ENCODE measurements at regions not wholly inside any gene's neighbourhood (a gene's known extent, or its start where the extent isn't known, plus 50 kb on each side); places are given as distances from the start of the nearest gene placed in this dataset.
"Not testable (repeated sequence)": the region's sequence is repeated elsewhere in the genome, so short reads cannot be mapped to it uniquely, and the experiment has no call there.

- H3K4me1 ChIP-seq (ENCODE audit: insufficient read depth, low read length), result peaks cover 7% of the 10 kb centered on the region
- H3K36me3 ChIP-seq (ENCODE audit: insufficient read depth, low read depth, low read length), result no peaks in the 10 kb centered on the region
- H3K9me3 ChIP-seq (ENCODE audit: insufficient read depth, low read depth, low read length), result no peaks in the 10 kb centered on the region
- no peaks in the 10 kb centered on the region for H3K27me3 ChIP-seq (ENCODE audit: insufficient read depth, low read length)
- no peak overlapping the region for H3K9ac ChIP-seq (ENCODE audit: low read depth, low read length)
- H3K27ac ChIP-seq (ENCODE audit: low read length), result no peak overlapping the region
- H3K4me3 ChIP-seq (ENCODE audit: low read length), result no peak overlapping the region
Observed at GRCh38 chr2:48198371-48198770, 116.1 kb upstream of the FOXN2 start.

- no peak overlapping the region for H3K4me3 ChIP-seq (ENCODE audit: low read length)
- H3K9me3 ChIP-seq (ENCODE audit: insufficient read depth, low read depth, low read length), result no peaks in the 10 kb centered on the region
- H3K36me3 ChIP-seq (ENCODE audit: insufficient read depth, low read depth, low read length), result no peaks in the 10 kb centered on the region
- no peaks in the 10 kb centered on the region for H3K27me3 ChIP-seq (ENCODE audit: insufficient read depth, low read length)
- no peak overlapping the region for H3K9ac ChIP-seq (ENCODE audit: low read depth, low read length)
- H3K27ac ChIP-seq (ENCODE audit: low read length), result no peak overlapping the region
- peaks cover 7% of the 10 kb centered on the region for H3K4me1 ChIP-seq (ENCODE audit: insufficient read depth, low read length)
Observed at GRCh38 chr2:48199070-48199469, 115.4 kb upstream of the FOXN2 start.

- Histone ChIP-seq H3K9ac (ENCODE audit: low read depth, low read length) (no peak overlapping the region), H3K4me1 (ENCODE audit: insufficient read depth, low read length) (peaks cover 10% of the 10 kb centered on the region)
Observed at GRCh38 chr2:48200620-48201293, 113.7 kb upstream of the FOXN2 start.

GRCh38 chr2:48201435-48201834, 113.0 kb upstream of the FOXN2 start:
- H3K36me3 ChIP-seq (ENCODE audit: insufficient read depth, low read depth, low read length); H3K27me3 ChIP-seq (ENCODE audit: insufficient read depth, low read length); H3K27ac ChIP-seq (ENCODE audit: low read length); H3K9ac ChIP-seq (ENCODE audit: low read depth, low read length); H3K9me3 ChIP-seq (ENCODE audit: insufficient read depth, low read depth, low read length); H3K4me1 ChIP-seq (ENCODE audit: insufficient read depth, low read length); H3K4me3 ChIP-seq (ENCODE audit: low read length): not testable (repeated sequence)

More at GRCh38 chr2:48200620-48201293, 113.7 kb upstream of the FOXN2 start:
- Histone ChIP-seq H3K27me3 (ENCODE audit: insufficient read depth, low read length) (no peaks in the 10 kb centered on the region), H3K36me3 (ENCODE audit: insufficient read depth, low read depth, low read length) (no peaks in the 10 kb centered on the region), H3K9me3 (ENCODE audit: insufficient read depth, low read depth, low read length) (no peaks in the 10 kb centered on the region), H3K4me3 (ENCODE audit: low read length) (no peak overlapping the region), H3K27ac (ENCODE audit: low read length) (no peak overlapping the region)

GRCh38 chr2:48202863-48203642, 111.4 kb upstream of the FOXN2 start:
- H3K9ac ChIP-seq (ENCODE audit: low read depth, low read length), result no peak overlapping the region
- no peak overlapping the region for H3K27ac ChIP-seq (ENCODE audit: low read length)
- no peaks in the 10 kb centered on the region for H3K27me3 ChIP-seq (ENCODE audit: insufficient read depth, low read length)
- no peaks in the 10 kb centered on the region for H3K36me3 ChIP-seq (ENCODE audit: insufficient read depth, low read depth, low read length)
- peaks cover 21% of the 10 kb centered on the region; the same call in 1 of the 2 replicates for H3K4me1 ChIP-seq (ENCODE audit: insufficient read depth, low read length)
- no peak overlapping the region for H3K4me3 ChIP-seq (ENCODE audit: low read length)
- no peaks in the 10 kb centered on the region for H3K9me3 ChIP-seq (ENCODE audit: insufficient read depth, low read depth, low read length)

GRCh38 chr2:48203668-48204067, 110.8 kb upstream of the FOXN2 start:
- Histone ChIP-seq H3K36me3 (ENCODE audit: insufficient read depth, low read depth, low read length) (no peaks in the 10 kb centered on the region), H3K4me1 (ENCODE audit: insufficient read depth, low read length) (peaks cover 21% of the 10 kb centered on the region; the same call in 1 of the 2 replicates), H3K27ac (ENCODE audit: low read length) (no peak overlapping the region), H3K27me3 (ENCODE audit: insufficient read depth, low read length) (no peaks in the 10 kb centered on the region), H3K9me3 (ENCODE audit: insufficient read depth, low read depth, low read length) (no peaks in the 10 kb centered on the region), H3K4me3 (ENCODE audit: low read length) (no peak overlapping the region), H3K9ac (ENCODE audit: low read depth, low read length) (no peak overlapping the region)

- no peak overlapping the region for H3K4me3 ChIP-seq (ENCODE audit: low read length)
- H3K4me1 ChIP-seq (ENCODE audit: insufficient read depth, low read length), result peaks cover 22% of the 10 kb centered on the region; the same call in 1 of the 2 replicates
- H3K9ac ChIP-seq (ENCODE audit: low read depth, low read length), result no peak overlapping the region
- H3K36me3 ChIP-seq (ENCODE audit: insufficient read depth, low read depth, low read length), result no peaks in the 10 kb centered on the region
- H3K27me3 ChIP-seq (ENCODE audit: insufficient read depth, low read length), result no peaks in the 10 kb centered on the region
- H3K9me3 ChIP-seq (ENCODE audit: insufficient read depth, low read depth, low read length), result no peaks in the 10 kb centered on the region
- no peak overlapping the region for H3K27ac ChIP-seq (ENCODE audit: low read length)
Observed at GRCh38 chr2:48204750-48205136, 109.7 kb upstream of the FOXN2 start.

GRCh38 chr2:48205137-48205798, 109.2 kb upstream of the FOXN2 start:
- no peak overlapping the region for H3K27ac ChIP-seq (ENCODE audit: low read length)
- H3K36me3 ChIP-seq (ENCODE audit: insufficient read depth, low read depth, low read length), result no peaks in the 10 kb centered on the region
- no peak overlapping the region for H3K9ac ChIP-seq (ENCODE audit: low read depth, low read length)

GRCh38 chr2:48206056-48206656, 108.3 kb upstream of the FOXN2 start:
- H3K4me3 ChIP-seq (ENCODE audit: low read length); H3K9me3 ChIP-seq (ENCODE audit: insufficient read depth, low read depth, low read length); H3K9ac ChIP-seq (ENCODE audit: low read depth, low read length); H3K27ac ChIP-seq (ENCODE audit: low read length); H3K27me3 ChIP-seq (ENCODE audit: insufficient read depth, low read length); H3K36me3 ChIP-seq (ENCODE audit: insufficient read depth, low read depth, low read length): not testable (repeated sequence)
- peaks cover 22% of the 10 kb centered on the region; the same call in 1 of the 2 replicates for H3K4me1 ChIP-seq (ENCODE audit: insufficient read depth, low read length)

More at GRCh38 chr2:48205137-48205798, 109.2 kb upstream of the FOXN2 start:
- Histone ChIP-seq H3K27me3 (ENCODE audit: insufficient read depth, low read length) (no peaks in the 10 kb centered on the region), H3K4me1 (ENCODE audit: insufficient read depth, low read length) (peaks cover 22% of the 10 kb centered on the region; the same call in 1 of the 2 replicates), H3K4me3 (ENCODE audit: low read length) (no peak overlapping the region), H3K9me3 (ENCODE audit: insufficient read depth, low read depth, low read length) (no peaks in the 10 kb centered on the region)

GRCh38 chr2:48207201-48207641, 107.3 kb upstream of the FOXN2 start:
- Histone ChIP-seq H3K9ac (ENCODE audit: low read depth, low read length) (peak overlapping the region; percentile 50; the same call in 1 of the 2 replicates), H3K27me3 (ENCODE audit: insufficient read depth, low read length) (no peaks in the 10 kb centered on the region), H3K4me3 (ENCODE audit: low read length) (peak overlapping the region; percentile 54), H3K27ac (ENCODE audit: low read length) (peak overlapping the region; percentile 55), H3K4me1 (ENCODE audit: insufficient read depth, low read length) (peaks cover 22% of the 10 kb centered on the region; the same call in 1 of the 2 replicates), H3K9me3 (ENCODE audit: insufficient read depth, low read depth, low read length) (no peaks in the 10 kb centered on the region), H3K36me3 (ENCODE audit: insufficient read depth, low read depth, low read length) (no peaks in the 10 kb centered on the region)

- Histone ChIP-seq H3K9me3 (ENCODE audit: insufficient read depth, low read depth, low read length) (no peaks in the 10 kb centered on the region), H3K27me3 (ENCODE audit: insufficient read depth, low read length) (no peaks in the 10 kb centered on the region), H3K9ac (ENCODE audit: low read depth, low read length) (peak overlapping the region; percentile 50; the same call in 1 of the 2 replicates), H3K27ac (ENCODE audit: low read length) (peak overlapping the region; percentile 55), H3K4me3 (ENCODE audit: low read length) (peak overlapping the region; percentile 54; the same call in 1 of the 2 replicates), H3K36me3 (ENCODE audit: insufficient read depth, low read depth, low read length) (no peaks in the 10 kb centered on the region), H3K4me1 (ENCODE audit: insufficient read depth, low read length) (peaks cover 22% of the 10 kb centered on the region; the same call in 1 of the 2 replicates)
Observed at GRCh38 chr2:48207851-48208250, 106.6 kb upstream of the FOXN2 start.

Data from iPS-20b (cell line).